Thoracic aorta (tissue), 2 donors: ENCODE measurements at regions not wholly inside any gene's neighbourhood (a gene's known extent, or its start where the extent isn't known, plus 50 kb on each side); places are given as distances from the start of the nearest gene placed in this dataset.

Experiments used
- ATAC-seq: fragments of 150-250 bp; one replicate; pipeline ENCODE4 v1.8.0; 2017; ENCODE audit warnings: low read depth; ENCODE audit not compliant: insufficient number of reproducible peaks, low FRiP score
- DNase-seq: peaks from one replicate; pipeline ENCODE4 v3.0.0-alpha.2; 2020; ENCODE audit warnings: low spot score
- H3K27ac ChIP-seq, 2 donors: fragments of 200-600 bp; sonication (generic); 1 replicate in 1 of 2; 2 replicates in 1 of 2; pipeline ENCODE4 v1.5.1; 2016; ENCODE audit warnings: mild to moderate bottlenecking in 2 of 2, moderate library complexity in 2 of 2
- H3K27me3 ChIP-seq: fragments of 200-600 bp; sonication (generic); replicated peaks from 2 replicates; pipeline ENCODE4 v1.6.0; 2016; ENCODE audit warnings: mild to moderate bottlenecking; ENCODE audit not compliant: insufficient read depth
- H3K36me3 ChIP-seq: fragments of 200-600 bp; sonication (generic); one replicate; pipeline ENCODE4 v1.5.1; 2016
- H3K4me1 ChIP-seq, 2 donors: fragments of 200-600 bp; sonication (generic); 1 replicate in 1 of 2; 2 replicates in 1 of 2; pipeline versions ENCODE4 v1.5.1 to v1.6.0; 2016; ENCODE audit warnings: low read depth in 2 of 2, mild to moderate bottlenecking in 1 of 2; ENCODE audit not compliant: control insufficient read depth in 1 of 2
- H3K4me3 ChIP-seq: fragments of 200-600 bp; sonication (generic); 2 replicates; pipeline ENCODE4 v1.5.1; 2016; ENCODE audit warnings: mild to moderate bottlenecking
- H3K9me3 ChIP-seq: fragments of 200-600 bp; sonication (generic); 2 replicates; pipeline ENCODE4 v1.5.1; 2016
- TF ChIP-seq, protein P1 (sequence below): fragments of 200-600 bp; sonication (generic); IDR thresholded peaks from one replicate; pipeline ENCODE4 v1.5.1; 2019; ENCODE audit warnings: antibody characterized with exemption

- no peaks in the 10 kb centered on the region for H3K27me3 ChIP-seq
Observed at GRCh38 chr5:114297915-114298314, 64.0 kb upstream of the KCNN2 start.

GRCh38 chr5:114305402-114306207 is 56.3 kb upstream of the KCNN2 start:
- DNase-seq (no peak), ATAC-seq (no peak)
- Histone ChIP-seq H3K4me1 (no peaks in the 10 kb centered on the region), H3K27ac (no peak overlapping the region), H3K36me3 (no peaks in the 10 kb centered on the region), H3K27me3 (no peaks in the 10 kb centered on the region), H3K4me3 (no peak overlapping the region), H3K9me3 (no peaks in the 10 kb centered on the region)
- TF ChIP-seq, protein P1, sequence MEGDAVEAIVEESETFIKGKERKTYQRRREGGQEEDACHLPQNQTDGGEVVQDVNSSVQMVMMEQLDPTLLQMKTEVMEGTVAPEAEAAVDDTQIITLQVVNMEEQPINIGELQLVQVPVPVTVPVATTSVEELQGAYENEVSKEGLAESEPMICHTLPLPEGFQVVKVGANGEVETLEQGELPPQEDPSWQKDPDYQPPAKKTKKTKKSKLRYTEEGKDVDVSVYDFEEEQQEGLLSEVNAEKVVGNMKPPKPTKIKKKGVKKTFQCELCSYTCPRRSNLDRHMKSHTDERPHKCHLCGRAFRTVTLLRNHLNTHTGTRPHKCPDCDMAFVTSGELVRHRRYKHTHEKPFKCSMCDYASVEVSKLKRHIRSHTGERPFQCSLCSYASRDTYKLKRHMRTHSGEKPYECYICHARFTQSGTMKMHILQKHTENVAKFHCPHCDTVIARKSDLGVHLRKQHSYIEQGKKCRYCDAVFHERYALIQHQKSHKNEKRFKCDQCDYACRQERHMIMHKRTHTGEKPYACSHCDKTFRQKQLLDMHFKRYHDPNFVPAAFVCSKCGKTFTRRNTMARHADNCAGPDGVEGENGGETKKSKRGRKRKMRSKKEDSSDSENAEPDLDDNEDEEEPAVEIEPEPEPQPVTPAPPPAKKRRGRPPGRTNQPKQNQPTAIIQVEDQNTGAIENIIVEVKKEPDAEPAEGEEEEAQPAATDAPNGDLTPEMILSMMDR, result no peak

More at GRCh38 chr5:114297915-114298314, 64.0 kb upstream of the KCNN2 start:
- TF ChIP-seq, protein P1, result no peak
- DNase-seq, result no peak
- no peak for ATAC-seq
- no peaks in the 10 kb centered on the region for H3K36me3 ChIP-seq
- no peak overlapping the region for H3K4me3 ChIP-seq
- H3K27ac ChIP-seq, result no peak overlapping the region
- H3K4me1 ChIP-seq, result no peaks in the 10 kb centered on the region
- no peaks in the 10 kb centered on the region for H3K9me3 ChIP-seq

DNA sequence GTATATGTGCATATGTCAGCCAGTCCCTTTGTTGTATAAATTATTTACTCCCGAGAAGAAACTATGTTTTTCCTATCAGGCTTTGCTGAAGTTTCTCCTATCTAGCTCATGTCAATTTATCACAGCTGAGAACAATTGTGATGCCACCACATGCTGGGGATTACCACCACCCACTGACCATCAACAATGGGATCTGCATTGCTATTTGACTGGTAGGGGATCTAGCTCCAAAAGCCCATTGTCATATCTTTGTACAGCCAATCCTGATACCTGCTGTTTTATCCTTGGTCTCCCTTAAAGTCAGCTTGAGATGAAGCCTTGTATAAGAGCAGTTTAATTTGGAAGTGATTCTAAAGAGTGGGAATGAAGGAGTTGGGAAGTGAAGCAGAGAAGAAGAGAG is 53.9 kb upstream of the KCNN2 start:
- no peaks in the 10 kb centered on the region for H3K36me3 ChIP-seq
- H3K4me1 ChIP-seq, result no peaks in the 10 kb centered on the region
- no peak overlapping the region for H3K4me3 ChIP-seq
- TF ChIP-seq, protein P1, result no peak
- no peaks in the 10 kb centered on the region for H3K9me3 ChIP-seq
- ATAC-seq, result no peak
- no peak for DNase-seq
- no peaks in the 10 kb centered on the region for H3K27me3 ChIP-seq
- H3K27ac ChIP-seq, result no peak overlapping the region

DNA sequence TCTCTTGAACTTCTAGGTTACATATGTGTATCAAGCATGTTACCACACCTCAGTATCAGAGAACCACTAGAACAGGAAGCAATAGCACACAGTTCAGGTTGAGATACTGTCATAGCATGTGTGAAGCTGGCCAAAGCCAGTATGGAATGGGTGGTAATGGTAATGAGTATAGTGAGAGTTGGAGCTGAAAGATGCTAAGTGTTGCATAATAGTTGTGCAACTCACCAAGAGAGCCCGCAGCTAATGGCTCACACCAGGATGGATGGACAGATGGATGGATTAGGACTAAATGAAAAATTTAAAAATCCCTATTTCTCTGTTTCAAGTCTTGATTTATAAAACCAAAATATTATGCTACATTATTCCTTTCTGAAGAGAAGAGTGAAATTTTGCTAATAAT is 53.4 kb upstream of the KCNN2 start:
- no peaks in the 10 kb centered on the region for H3K9me3 ChIP-seq
- H3K27me3 ChIP-seq, result no peaks in the 10 kb centered on the region
- no peaks in the 10 kb centered on the region for H3K4me1 ChIP-seq
- DNase-seq (no peak), ATAC-seq (no peak)
- H3K36me3 ChIP-seq, result no peaks in the 10 kb centered on the region
- TF ChIP-seq, protein P1, result no peak
- H3K4me3 ChIP-seq, result no peak overlapping the region
- no peak overlapping the region for H3K27ac ChIP-seq

- no peaks in the 10 kb centered on the region for H3K27me3 ChIP-seq
- no peaks in the 10 kb centered on the region for H3K36me3 ChIP-seq
- ATAC-seq, result no peak
- no peak overlapping the region for H3K4me3 ChIP-seq
- H3K9me3 ChIP-seq, result no peaks in the 10 kb centered on the region
- H3K4me1 ChIP-seq, result no peaks in the 10 kb centered on the region
- no peak overlapping the region for H3K27ac ChIP-seq
- TF ChIP-seq, protein P1, result no peak
- DNase-seq, result no peak
Observed at GRCh38 chr5:114310666-114311065, 51.2 kb upstream of the KCNN2 start.
